HG03469 (cell line): ENCODE measurements at regions not wholly inside any gene's neighbourhood (a gene's known extent, or its start where the extent isn't known, plus 50 kb on each side); places are given as distances from the start of the nearest gene placed in this dataset.

Experiments used
- ATAC-seq: cut with Tn5 transposase; IDR thresholded peaks from one replicate; pipeline ENCODE4 v1.9.1; 2021; ENCODE audit warnings: mild to moderate bottlenecking, moderate library complexity, moderate number of reproducible peaks; ENCODE audit not compliant: unreplicated experiment

DNA sequence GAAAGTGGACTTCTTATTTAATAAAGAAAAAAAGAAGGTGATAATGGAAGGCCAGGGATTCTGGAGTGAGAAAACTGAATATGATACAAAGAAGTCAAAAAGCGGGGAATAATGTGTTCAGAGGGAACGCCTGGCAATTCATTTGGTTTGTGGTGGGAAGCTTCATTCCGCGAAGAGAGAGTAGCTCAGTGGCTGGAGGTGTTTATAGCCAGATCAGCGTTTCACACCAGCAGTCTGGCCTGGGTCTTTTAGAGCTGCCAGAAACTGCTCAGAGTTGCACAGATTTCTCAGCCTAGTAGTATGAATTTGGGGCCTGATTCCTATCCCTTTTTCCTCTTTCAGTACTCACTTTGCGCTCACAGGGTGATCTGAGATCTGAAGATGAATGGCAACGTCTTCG is 67.8 kb upstream of the IPO9 start:
- ATAC-seq, result no peak

DNA sequence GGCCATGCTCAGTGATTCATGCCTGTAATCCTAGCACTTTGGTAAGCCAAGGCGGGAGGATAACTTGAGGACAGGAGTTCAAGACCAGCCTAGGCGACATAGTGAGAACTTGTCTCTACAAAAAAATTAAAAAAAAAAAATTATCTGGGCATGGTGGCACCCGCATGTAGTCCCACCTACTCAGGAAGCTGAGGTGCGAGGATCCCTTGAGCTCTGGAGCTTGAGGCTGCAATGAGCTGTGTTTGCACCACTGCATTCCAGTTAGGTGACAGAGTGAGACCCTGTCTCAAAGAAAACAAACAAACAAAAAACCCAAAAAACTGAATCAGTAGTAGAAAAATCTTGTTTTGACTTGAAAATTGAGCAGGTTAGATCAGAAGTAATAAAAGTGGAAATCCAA is 67.1 kb upstream of the IPO9 start:
- ATAC-seq, result no peak

DNA sequence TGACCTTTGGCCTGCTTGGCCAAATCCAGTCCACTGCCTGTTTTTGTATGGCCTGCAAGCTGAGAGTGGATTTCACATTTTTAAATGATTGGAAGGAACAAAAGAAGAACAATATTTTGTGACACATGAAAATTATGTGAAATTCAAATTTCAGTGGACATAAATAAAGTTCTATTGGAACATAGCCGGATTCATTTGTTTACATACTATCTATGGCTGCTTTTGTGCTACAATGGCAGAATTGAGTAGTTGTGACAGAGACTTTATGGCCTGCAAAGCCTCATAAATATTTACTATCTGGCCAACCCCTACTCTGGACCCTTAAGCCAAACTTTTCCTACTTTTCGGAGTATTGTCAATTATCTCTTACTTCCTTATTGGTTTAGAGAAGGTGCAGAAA is 66.6 kb upstream of the IPO9 start:
- no peak for ATAC-seq

DNA sequence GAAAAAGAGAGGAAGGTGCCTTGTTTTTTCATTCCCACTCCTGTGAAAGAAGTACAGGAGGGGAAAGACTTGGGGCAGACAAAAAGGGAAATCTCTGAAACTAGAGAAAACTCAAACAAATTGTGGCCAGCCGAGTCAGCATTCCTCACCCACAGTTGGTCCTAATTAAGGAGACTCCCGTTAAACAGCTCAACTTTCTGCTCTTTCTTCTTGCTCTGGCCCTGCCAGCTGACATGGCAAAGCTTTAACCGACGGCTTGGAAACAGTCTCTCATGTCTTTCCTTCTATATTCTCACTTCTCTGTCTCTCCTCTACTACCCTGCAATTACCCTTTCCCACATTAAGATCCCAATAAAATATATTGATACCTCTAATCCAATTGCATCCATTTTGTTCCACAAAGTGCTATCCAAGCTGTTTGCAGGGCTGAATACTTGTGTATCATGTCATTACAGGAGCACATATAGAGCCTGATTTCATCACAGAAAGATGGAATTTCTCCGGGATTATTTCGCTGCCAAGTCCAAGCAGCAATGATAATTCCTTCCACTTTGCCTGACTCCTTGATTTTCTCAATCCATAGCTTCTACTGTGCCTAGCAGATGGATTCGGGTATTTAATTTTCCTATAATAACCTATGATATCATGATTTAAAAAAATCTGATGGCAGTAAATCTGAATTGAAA is 65.4 kb upstream of the IPO9 start:
- ATAC-seq, result no peak

DNA sequence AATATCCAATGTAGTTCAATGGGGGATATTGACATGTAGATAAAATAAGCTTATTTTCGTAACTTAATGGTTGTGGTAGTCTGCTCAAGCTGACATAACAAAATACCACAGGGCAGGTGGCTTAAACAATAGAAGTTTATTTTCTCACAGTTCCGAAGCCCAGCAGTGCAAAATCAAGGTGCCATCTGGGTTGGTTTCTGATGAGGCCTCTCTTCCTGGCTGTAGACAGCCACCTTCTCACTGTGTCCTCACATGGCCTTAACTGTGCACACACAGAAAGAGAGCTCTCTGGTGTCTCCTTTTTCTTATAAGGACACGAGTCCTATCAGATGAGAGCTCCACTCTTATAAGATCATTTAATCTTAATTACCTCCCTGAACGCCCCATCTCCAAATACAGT is 64.8 kb upstream of the IPO9 start:
- no peak for ATAC-seq

DNA sequence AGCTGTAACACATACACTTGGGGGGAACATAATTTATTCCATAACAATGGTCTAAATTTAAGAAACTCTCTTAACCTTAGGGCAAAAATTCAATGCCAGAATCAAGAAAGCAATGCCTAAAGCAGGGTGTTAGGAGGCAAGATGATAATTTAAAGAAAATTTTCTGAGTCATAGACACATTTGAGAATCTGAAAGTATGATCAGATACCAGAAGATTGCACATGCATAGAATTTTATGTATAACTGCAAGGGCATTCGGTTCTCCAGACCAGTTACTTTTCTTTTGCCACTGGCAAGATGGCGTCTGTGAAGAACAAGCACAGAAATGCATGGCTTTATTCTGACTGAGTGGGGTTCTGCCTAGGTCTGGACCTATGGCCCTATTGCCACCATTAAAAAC is 64.4 kb upstream of the IPO9 start:
- no peak for ATAC-seq

DNA sequence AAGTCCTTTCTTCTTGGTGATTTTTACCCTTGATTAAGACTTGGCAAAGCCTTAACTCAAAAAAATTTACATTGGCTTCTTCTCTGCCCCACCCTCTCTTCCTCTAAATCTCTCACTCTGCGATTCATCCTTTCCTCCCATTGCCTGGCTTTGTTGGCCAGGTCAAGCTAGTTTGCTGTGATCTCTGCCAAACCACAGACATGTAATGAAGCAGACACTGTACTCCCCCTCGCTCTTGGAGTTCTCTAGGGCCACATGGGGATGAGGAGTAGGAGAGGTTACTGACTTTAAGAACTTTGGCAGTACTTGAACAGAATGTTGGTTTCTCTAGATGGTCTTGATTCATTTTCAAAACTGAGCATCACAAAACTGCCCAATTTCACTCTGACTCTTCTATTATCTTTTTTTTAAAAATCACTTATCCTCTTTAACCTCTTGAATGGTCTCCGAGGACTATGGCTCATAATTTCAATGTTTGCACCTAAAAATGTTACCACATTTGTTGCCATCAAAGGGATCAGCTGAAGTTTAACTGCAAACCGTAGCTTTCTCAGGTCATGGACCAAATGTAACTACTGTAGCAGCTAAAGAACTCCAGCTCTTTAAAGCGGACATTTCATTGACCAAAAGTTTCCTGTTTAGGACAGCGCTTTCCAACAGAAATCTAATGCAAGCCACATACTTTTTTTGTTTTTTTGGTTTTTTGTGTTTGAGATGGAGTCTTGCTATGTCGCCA is 62.7 kb upstream of the IPO9 start:
- no peak for ATAC-seq

DNA sequence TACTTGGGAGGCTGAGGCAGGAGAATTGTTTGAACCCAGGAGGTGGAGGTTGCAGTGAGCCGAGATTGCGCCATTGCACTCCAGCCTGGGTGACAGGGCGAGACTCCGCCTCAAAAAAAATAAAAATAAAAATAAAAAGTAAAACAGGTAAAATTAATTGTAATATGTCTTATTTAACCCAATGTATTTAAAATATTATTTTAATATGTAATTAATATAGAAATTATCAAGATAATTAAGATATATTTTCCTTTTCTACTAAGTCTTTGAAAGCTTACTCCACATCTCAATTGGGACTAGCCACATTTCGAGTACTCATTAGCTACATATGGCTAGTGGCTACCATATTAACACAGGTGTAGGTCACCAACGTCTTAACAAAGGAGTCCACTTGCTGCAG is 61.6 kb upstream of the IPO9 start:
- no peak for ATAC-seq

DNA sequence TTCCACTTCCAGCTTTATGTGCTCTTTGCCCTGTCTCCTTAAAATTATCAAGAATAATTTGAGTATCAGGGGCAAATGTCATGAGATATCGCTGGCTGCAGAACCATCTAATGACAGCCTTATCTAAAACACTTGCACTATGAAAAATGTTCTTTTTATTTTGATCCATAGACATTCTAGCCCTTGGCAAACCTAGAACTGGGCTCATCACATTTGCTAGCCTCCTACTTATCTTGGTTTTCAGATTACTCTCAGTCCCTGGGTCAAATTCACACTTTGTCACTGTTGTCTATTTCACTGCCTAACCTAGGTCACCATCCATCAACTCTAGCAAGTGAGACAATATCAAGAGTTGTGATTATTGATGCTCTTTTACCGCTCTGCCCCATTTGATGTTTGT is 59.9 kb upstream of the IPO9 start:
- ATAC-seq, result no peak

DNA sequence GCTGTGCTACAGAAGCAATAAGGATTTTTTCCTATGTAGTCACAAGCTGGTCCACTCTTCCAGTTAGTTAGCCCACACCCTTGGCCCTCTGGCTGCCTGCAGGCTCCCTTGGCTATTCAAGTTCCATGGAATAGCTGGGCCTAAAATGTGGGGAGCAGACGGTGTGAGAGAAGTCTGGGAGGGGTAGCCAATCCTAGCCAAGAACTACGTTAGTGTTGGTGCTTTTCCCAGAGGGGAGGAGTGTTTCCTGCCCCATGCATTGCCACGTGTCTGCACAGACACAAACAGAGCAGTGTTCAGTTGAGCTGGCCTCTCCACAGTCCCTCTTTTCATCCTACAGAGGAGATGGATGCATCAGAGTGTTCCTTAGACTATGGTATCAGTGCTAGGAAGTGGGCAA is 59.0 kb upstream of the IPO9 start:
- no peak for ATAC-seq

DNA sequence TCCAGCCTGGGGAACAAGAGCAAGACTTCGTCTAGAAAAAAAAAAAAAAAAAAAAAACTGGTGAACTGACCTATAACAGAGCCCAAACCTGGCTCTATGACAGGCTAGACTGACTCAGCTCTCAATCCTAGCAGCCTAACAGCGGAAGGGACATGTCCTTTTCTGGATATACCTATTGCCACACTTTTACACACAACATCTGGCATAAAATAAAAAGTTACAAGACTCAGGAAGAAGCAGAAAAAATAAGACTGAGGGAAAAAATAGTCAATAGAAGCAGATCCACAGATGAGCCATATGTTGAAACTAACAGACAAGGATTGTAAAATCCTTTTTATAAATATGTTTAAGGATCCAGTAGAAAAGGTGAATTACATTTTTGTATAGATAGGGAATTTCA is 57.5 kb upstream of the IPO9 start:
- no peak for ATAC-seq

DNA sequence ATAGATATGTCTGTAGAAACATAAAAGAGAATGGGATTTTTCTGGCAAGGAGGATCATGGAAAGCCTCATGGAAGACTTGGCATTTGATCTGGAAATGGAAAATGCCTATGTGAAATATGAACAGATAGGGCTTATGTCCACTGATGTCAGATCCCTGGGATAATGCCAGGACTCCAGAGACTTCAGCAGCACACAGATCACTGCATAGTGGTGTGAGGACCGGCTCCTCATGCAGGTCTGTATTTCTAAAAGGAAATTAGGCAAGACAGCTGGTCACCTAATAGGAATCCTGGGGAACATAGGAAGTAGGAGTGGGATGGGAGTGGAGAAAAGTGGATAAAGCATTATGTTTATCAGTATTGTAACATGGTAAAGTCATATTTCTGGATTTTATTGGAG is 56.8 kb upstream of the IPO9 start:
- ATAC-seq, result no peak

DNA sequence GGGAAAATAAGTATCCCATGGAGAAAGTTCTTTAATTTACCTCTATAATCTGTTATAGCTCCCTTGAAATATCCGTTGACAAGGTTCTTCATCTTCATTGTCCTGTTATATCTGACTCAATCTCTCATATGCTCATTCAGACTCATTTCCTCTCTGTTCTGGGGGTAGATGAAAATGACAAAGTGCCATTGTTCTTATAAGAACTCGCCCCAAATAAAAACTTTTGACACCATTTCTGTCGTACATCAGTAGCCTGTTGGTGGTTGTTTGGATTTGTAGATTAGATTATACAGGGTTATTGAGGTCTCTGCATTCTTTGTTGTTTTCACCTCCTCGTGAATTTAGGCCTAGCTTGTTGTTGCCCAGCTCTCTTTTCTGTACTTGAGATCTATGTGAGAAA is 55.2 kb upstream of the IPO9 start:
- no peak for ATAC-seq

DNA sequence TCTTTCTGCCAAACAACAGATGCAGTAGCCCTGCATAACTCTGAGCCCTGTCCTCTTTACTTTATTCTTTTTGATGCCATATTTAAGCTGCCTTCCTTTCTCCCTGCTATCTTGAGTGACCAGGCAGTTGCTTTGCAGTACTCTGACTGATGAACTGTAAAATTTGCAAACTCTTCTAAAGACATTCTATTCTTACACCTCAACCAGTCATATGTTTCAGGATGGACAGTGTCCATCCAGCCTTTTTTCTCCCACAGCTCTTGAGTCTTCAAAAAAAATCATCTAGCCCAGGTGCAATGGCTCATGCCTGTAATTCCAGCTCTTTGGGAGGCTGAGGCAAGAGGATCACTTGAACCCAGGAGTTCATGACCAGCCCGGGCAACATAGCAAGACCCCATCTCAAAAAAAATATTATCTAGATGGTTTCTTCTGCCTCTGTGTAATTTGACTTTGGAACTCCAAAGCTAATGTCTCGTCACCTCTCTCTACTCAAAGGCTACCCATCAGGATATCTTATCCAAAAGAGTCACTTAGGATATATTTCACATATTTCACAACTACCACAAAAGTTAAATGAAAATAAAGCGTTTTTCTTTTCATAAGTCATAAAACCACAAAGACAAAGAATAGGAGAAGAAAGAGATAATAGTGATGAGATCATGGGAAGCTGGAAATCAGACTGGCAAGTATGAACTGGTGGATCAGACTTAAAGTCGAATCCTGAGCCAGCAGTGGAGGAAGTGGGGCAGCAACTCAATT is 54.6 kb upstream of the IPO9 start:
- ATAC-seq, result no peak

DNA sequence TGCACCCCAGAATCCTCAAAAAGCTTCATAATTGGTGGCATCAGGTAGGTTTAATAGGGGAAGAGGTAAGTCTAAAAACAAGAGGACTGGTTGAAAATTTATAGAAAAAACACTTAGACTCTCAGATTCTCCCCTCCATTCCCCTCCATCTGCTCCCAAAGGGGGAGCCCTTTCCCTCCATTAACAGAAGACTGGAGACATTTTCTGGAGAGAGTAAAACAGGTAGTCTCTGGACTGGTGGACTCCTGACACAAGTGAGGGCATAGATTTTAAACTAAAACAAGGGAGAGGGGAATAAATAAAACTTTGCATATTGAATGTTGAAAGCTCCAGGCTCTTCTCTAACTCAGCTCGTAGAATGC is 54.0 kb upstream of the IPO9 start:
- ATAC-seq, result no peak

DNA sequence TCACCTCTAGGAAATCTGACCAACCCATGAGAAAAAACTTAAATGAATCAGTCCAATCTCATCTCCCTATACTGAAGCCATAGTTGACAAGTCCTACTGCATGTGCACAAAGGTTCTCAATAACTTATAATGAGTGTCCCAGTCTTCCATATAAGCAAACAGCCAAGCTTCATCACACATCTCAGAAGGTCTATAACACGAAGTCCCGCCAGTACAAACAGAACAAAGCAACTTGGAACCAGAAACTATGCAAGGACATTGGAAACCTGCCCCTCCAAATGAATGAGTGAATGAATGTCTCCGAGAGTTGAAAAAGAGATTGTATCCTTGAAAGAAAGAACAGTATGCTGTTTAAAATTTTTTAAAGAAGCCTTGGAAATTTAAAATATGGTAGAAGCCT is 53.6 kb upstream of the IPO9 start:
- no peak for ATAC-seq

DNA sequence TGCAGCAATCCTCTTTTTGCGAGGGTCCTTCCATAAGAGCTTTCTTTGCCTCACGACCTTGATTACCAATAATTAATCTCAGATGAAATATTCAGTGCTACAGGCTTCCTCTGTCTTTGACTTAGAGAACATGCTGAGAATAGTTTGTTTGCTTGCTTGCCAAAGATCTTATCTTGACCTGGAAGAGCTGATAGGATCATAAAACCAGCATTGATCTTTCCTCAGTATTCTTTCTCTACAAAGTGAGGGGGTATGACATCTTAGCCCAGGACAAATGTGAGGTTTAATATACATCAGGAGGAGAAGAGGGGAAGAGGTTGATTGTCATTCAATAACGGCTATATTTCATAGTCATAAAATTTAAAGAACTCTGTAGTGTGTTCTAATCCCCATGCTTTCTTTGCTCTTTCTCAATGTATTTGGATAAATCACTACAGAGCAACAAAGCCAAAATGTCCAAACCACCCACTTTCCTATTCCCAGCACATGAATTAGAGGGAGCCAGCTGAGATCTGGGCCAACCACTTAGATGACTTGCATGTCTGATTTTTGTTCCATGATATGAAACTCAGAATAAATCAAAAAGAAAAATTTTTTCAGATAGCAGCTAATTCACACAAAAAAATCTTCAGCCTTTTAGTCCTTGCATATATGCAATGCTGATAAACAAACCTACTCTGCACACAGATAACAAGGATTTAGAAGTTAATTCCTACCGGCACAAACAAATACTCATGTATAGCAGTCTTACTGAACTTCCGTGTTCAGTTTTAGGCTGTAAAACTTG is 50.5 kb upstream of the IPO9 start:
- ATAC-seq, result no peak
